ENCODE measurements at regions not wholly inside any gene's neighbourhood (a gene's known extent, or its start where the extent isn't known, plus 50 kb on each side); places are given as distances from the start of the nearest gene placed in this dataset.
A peak's percentile ranks its signal among the peaks of the same experiment; 100 is the strongest.

DNA sequence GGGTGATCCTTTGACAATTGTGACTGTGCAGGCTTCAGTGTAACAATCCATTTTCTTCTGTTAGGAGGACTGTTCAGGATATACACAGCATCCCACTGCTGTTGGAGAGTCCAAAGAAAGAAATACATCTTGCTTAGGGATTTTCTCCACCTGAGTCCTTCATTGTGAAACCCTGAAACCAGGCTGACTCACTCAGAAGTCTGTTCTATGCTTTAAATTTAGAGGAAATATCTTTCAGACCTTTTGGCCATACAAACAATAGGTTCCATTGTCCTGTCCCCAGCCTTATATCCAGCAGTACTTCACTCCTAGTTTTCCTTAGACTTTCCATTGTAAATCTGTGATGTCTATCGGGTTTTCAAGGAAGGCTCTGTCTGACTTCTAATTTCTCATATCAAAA is 379.1 kb downstream of the SUCLA2 start:
- DNase-seq (ENCODE audit: low read depth): peak; percentile 14

- no peak for DNase-seq (ENCODE audit: low read depth)
These were observed 389.3 kb downstream of the SUCLA2 start for GRCh38 chr13:47611664-47612288.

- no peak for DNase-seq (ENCODE audit: low read depth)
These were observed 390.4 kb downstream of the SUCLA2 start for GRCh38 chr13:47610687-47611086.

DNA sequence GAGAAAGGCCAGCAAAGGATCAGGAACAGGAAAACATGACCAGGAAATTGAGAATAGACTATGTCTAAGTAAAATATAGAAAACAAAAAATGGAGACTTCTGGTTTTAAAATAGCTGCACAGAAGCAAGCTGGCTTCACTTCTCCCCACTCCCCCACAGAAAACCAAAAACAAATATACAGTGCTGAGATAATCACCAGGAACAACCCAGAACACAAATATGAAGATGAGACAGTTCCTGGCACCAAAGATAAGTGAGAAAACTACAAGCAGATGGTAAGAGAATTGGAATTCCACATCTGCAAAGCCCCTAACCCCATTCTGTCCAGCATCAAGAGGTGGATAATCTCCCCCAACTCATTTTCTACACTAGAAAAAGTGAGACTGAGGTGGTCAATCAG is 397.7 kb downstream of the SUCLA2 start:
- DNase-seq (ENCODE audit: low read depth): no peak

- no peak for DNase-seq (ENCODE audit: low read depth)
These were observed 402.6 kb downstream of the SUCLA2 start for GRCh38 chr13:47598340-47598911.

GRCh38 chr13:47594833-47595232 is 406.2 kb downstream of the SUCLA2 start:
- DNase-seq (ENCODE audit: low read depth): peak; percentile 21

DNA sequence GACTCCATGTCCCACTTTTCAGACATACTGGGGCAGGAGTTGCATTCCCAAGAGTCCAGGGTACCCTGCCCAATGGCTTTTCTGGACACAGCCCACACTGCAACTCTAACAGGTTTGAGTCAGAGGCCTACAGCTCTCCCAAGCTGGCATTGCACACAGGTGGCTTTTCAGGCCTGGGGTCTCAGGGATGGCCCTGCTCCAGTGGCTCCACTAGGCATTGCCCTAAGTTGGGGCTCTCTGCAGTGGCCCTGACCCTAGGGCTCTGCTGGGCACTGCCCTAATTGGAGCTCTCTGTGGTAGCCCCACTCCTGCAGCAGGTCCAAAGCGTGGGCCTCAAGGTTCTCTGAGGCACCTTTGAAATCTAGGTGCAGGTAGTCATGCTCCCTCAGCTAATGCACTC is 408.8 kb downstream of the SUCLA2 start:
- DNase-seq (ENCODE audit: low read depth): no peak

GRCh38 chr13:47588676-47589075 is 412.4 kb downstream of the SUCLA2 start:
- DNase-seq (ENCODE audit: low read depth): no peak

DNA sequence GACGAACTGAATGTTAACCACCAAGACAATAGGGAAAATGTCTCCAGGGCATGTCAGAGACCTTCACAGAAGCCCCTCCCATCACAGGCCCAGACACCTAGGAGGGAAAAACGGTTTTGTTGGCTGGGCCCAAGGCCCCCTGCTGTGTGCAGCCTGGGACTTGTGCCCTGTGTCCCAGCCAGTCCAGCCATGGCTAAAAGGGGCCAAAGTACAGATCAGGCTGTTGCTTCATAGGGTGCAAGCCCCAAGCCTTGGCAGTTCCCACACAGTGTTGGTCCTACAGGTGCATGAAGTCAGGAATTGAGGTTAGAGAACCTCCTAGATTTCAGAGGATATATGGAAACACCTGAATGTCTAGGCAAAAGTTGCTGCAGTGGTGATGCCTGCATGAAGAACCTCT is 428.7 kb downstream of the SUCLA2 start:
- DNase-seq (ENCODE audit: low read depth): no peak

- DNase-seq (ENCODE audit: low read depth): no peak
These were observed 437.0 kb downstream of the SUCLA2 start for GRCh38 chr13:47564041-47564440.

- no peak for DNase-seq (ENCODE audit: low read depth)
These were observed 444.4 kb downstream of the SUCLA2 start for GRCh38 chr13:47556703-47557102.

DNA sequence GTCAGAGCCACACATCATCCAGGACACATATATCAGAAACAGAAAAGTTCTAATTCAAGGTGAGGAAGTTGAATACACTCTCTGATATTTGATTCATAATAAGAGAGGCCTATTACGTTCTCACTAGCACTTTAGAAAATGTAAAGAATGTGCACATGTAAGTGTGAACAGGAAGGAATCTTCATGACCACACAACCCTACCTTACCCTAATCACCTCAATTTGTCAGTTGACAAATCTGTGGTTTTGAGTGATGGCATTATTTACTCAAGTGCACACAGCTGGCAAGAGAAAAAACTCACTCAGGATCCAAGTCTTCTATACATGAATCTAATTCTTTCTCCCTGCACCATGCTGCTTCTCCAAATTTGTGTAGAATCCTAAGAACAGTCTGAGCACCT is 445.8 kb downstream of the SUCLA2 start:
- DNase-seq (ENCODE audit: low read depth): no peak

GRCh38 chr13:47553329-47553977 is 447.6 kb downstream of the SUCLA2 start:
- no peak for DNase-seq (ENCODE audit: low read depth)

DNA sequence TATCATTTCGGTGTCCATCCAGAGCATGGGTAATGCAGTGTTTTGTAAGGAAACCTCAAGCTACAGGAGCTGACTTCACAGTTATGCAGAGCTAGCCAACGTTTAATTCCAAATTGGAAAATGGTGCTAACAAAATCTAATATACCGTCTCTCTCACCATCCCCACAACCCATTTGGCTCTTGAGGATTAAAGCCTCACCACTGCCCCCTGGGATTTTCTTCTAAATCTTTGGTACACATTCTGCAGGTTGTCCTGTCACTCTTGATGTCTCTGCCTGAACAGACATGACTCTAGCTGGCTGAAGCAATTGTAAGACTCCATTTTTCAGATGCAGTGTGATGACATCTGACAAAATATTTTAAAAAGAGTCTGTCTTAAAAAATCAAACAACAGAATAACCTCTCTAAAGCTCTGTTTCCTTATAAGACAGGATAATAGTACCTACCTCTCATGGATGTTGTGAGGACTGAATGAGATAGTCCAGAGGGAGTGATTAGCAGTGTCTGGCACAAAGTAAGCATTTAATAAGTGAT is 451.8 kb downstream of the SUCLA2 start:
- no peak for DNase-seq (ENCODE audit: low read depth)

- DNase-seq (ENCODE audit: low read depth): no peak
These were observed 452.7 kb downstream of the SUCLA2 start for GRCh38 chr13:47548294-47548840.

DNA sequence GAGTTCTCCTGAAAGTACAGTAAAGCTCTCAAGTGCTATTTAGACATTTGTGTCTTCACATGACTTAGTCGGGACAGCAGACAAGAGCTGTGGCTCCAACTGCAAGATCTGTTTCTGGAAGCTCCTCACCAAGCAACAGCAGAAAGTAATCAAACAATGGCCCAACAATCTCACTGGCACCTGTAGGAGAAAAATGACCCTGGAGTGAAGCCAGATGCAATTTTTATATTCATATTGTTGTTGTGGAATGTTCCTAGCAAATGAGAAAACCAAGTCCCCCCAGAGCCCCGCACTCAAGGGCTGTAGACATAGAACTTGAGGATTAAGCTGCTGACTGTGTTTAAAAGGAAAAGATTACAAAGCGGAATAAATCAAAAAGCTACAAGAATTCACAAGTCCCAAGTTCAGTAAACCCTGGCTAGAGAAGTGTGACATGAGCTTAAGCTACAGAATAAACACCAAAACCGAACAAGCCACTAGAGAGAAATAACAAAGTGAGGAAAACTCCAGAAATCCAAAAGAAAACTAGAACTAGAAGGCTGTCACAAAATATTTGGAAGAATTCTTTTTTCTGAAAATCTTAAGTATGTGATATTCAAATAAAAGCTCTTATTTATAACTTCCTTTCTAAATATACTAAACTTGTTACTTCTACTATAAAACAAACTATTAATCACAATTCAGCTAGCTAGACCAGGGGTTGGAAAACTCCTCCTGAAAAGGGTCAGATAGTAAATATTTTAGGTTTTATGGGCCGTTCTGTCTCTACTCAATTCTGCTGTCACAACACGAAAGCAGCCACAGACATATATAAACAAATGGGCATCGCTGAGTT is 454.5 kb downstream of the SUCLA2 start:
- no peak for DNase-seq (ENCODE audit: low read depth)

- no peak for DNase-seq (ENCODE audit: low read depth)
These were observed 455.7 kb downstream of the SUCLA2 start for GRCh38 chr13:47545201-47546024.

DNA sequence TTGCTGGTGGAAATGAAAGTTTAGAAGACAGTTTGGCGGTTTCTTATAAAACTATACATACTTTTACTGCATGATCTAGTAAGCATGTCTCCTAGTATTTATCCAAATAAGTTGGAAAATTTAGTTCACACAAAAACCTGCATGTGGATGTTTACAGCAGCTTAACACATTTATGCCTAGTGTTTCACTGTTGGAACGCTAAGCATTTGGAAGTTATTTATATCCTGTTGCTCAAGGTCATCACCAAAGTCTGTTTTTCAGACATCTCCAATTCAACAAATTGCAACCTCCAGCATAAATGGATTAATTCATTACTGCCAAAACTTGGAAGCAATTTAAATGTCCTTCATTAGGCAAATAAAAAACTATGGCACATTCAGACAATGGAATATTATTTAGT is 461.8 kb downstream of the SUCLA2 start:
- no peak for DNase-seq (ENCODE audit: low read depth)

GRCh38 chr13:47523771-47524170 is 477.3 kb downstream of the SUCLA2 start:
- no peak for DNase-seq (ENCODE audit: low read depth)

GRCh38 chr13:47521890-47522487 is 479.1 kb downstream of the SUCLA2 start:
- DNase-seq (ENCODE audit: low read depth): no peak

DNA sequence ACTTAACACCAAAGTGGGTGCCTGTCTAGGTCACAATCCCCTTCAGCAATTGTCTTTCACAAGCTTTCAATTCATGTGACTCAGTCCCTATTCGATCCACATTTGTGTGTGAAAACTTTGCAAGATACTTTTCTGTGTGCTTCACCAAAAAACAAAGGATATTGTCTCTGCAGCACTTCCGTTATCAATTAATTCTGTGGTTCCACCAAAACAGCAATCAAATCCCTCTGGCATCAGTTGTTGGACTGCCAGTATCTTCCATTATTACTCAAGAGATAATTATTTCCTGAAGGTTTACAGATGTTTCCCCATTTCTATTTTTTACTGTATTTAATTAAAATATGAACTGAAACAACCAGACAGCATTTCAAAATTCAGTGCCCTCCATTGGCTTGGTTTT is 481.4 kb downstream of the SUCLA2 start:
- no peak for DNase-seq (ENCODE audit: low read depth)
